HG02852 (cell line): ENCODE measurements at regions not wholly inside any gene's neighbourhood (a gene's known extent, or its start where the extent isn't known, plus 50 kb on each side); places are given as distances from the start of the nearest gene placed in this dataset.

Experiments used
- ATAC-seq: cut with Tn5 transposase; IDR thresholded peaks from one replicate; pipeline ENCODE4 v1.9.1; 2021; ENCODE audit warnings: mild to moderate bottlenecking, moderate library complexity; ENCODE audit not compliant: unreplicated experiment

DNA sequence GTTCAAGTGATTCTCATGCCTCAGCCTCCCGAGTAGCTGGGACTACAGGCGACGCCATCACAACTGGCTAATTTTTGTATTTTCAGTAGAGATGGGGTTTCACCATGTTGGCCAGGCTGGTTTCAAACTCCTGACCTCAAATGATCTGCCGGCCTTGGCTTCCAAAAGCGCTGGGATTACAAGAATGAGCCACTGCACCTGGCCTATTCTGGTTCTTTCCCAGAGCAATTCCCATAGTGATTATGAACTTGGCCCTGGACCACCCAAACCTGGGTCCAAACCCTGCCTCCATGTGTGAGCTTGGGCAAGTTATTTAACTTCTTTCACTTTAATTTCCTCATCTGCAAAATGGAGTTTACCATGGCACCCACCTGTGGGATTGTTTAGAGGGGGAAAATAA lies 61.5 kb upstream of the HEPHL1 start:
- ATAC-seq = no peak

GRCh38 chr11:93963072-93963471 lies 58.1 kb upstream of the HEPHL1 start:
- no peak for ATAC-seq

- ATAC-seq = no peak
Observed at GRCh38 chr11:93967258-93967657, 53.9 kb upstream of the HEPHL1 start.

GRCh38 chr11:93967944-93968343 lies 53.2 kb upstream of the HEPHL1 start:
- no peak for ATAC-seq

DNA sequence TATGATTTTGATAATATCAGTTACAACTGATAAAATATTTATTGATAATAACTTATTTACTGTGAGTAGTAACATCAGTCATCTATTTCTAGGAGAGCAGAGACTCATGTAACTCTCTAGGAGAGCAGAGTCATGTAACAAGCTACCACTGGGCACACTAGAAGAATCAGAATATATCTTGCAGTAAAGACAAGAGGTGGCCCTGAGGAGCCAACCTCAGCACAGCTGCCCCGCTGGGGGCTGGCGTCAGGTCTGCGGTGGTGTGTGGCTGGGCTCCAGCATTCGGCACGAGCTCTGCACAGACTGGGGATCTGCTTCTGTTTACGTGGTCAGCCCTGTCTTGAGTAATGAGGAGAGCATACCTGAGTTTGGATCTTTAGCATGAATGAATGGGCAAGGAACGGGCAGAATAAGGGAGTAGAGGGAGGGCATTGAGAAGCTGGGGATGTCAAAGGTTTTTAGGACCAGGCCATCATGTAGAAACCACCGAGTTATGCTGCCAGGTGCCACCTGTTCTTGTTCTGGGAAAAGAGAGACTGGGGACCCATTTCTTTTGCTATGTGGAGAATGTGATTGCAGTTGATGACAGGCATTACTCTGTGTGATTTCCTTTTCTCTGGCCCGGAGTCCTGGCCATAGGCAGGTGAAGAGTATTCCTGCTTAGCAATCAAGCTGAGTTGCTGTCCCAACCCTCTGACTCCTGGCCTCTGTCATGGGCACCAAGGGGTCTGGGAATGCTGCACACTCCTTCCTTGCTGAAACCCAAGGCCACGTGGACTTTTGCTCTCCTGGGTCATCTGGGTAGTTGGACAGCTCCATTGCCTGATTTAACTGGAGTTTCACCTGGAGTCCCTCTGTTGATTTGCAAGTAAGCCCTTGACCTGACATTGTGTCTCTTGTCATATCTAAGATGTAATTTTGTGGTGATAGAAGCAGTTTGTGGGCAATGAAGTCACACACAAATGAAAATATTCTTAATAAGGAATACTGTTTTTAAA lies 50.9 kb upstream of the HEPHL1 start:
- no peak for ATAC-seq
